Tibial nerve (tissue), 4 donors: ENCODE measurements at regions not wholly inside any gene's neighbourhood (a gene's known extent, or its start where the extent isn't known, plus 50 kb on each side); places are given as distances from the start of the nearest gene placed in this dataset.

ENCODE experiments used
- CTCF ChIP-seq, 5 experiments: fragments of 200-600 bp in 3 of 5; fragments of 450-650 bp in 2 of 5; sonication (generic) in 3 of 5; IDR thresholded peaks; one replicate each; pipeline ENCODE4 v1.5.1; 2016 to 2019; ENCODE audit warnings: antibody characterized with exemption in 5 of 5, mild to moderate bottlenecking in 3 of 5, moderate library complexity in 2 of 5
- EP300 ChIP-seq, 2 donors: sonication (generic); formaldehyde crosslinking; IDR thresholded peaks; one replicate each; pipeline ENCODE4 v1.6.1; 2017; ENCODE audit warnings: antibody characterized with exemption in 2 of 2, mild to moderate bottlenecking in 1 of 2
- POLR2A ChIP-seq, 2 donors: fragments of 450-650 bp; IDR thresholded peaks; one replicate each; pipeline ENCODE4 v1.6.1; 2017; ENCODE audit warnings: antibody characterized with exemption in 2 of 2, mild to moderate bottlenecking in 2 of 2, moderate library complexity in 2 of 2

GRCh38 chr12:105436636-105437035, 106.1 kb downstream of the C12orf75 start:
- no peak for TF ChIP-seq POLR2A (IDR thresholded peaks at IDR 0.05)
- no peak for TF ChIP-seq EP300 (IDR thresholded peaks at IDR 0.05)
- no peak for TF ChIP-seq CTCF (IDR thresholded peaks at IDR 0.05)
